HG03457 (cell line): ENCODE measurements at regions not wholly inside any gene's neighbourhood (a gene's known extent, or its start where the extent isn't known, plus 50 kb on each side); places are given as distances from the start of the nearest gene placed in this dataset.

Experiments
- ATAC-seq: cut with Tn5 transposase; IDR thresholded peaks from one replicate; pipeline ENCODE4 v1.9.1; 2021; ENCODE audit warnings: moderate number of reproducible peaks; ENCODE audit not compliant: unreplicated experiment

DNA sequence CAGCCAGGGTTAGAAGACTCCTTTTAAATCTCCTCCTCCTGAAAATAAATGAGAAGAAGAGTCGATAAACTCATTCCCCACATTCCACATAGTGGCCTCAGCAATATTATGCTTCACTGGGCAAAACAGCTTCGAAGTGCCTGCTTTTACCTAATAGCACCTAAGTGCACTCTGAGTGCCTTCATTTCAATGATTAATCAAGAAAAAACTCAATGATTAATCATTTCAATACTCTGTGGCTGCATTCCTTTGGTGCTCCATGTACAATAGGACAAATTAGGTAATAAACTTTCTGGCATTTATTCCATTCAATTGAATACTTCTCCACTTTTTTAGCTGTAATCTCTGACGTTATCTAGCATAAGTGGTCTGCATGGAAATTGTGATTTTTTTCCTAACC, 174.6 kb downstream of the CCDC71L start:
- no peak for ATAC-seq

DNA sequence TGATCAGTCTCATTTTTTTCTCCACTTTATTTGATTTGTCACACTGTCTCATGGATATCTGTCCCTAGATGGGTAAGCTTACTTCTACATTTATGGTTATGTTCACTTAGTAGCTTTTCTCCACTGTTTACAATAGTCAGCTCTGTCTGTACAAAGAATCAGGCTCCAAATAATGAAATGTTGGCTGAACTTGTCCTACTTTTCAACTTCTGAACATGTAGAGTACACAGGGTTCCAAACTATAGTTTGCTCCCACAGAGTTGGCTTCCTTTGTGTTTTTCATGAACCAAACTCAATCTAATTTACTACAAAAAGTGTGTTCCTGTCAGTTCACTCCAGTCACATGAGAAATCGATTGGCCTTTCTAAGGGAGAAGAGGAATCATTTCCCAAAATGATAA, 175.0 kb downstream of the CCDC71L start:
- ATAC-seq: no peak

- no peak for ATAC-seq
Observed at GRCh38 chr7:106485031-106485551, 175.9 kb downstream of the CCDC71L start.

- no peak for ATAC-seq
Observed at GRCh38 chr7:106484562-106484961, 176.4 kb downstream of the CCDC71L start.

DNA sequence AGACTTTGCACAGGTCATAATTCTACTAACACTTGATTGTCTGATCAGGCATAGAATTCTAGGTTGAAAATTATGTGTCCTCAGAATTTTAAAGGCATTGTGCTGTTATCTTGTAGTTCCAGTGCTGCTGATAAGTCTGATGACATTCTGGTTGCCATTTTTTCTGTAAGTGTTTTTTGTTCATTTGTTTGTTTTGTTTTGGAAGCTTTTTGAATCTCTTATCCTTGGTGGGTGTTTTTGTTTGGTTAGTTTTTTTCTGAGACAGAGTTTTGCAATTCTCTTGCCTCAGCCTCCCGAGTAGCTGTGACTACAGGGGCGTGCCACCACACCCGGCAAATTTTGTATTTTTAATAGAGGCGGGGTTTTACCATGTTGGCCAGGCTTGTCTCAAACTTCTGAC, 178.9 kb downstream of the CCDC71L start:
- ATAC-seq: no peak

DNA sequence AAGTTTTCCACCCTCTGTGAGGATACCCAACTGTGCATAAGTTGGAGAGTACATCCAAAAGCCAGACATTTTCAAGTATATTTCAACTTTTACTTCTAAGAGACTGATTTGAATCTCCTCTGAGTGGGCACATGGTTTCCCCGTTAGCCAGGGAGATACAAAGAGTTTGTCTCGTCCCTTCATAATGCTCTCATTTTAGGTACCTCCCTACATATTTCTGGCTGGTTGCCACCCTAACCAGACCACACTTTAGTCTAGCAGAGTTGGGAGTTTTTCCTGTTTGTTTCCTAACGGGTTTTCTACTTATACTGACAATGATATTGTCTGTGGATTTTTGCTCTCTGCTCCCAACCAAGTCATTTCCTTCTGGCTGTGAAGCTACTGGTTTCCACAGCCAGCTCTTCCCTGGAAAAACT, 180.3 kb downstream of the CCDC71L start:
- no peak for ATAC-seq

DNA sequence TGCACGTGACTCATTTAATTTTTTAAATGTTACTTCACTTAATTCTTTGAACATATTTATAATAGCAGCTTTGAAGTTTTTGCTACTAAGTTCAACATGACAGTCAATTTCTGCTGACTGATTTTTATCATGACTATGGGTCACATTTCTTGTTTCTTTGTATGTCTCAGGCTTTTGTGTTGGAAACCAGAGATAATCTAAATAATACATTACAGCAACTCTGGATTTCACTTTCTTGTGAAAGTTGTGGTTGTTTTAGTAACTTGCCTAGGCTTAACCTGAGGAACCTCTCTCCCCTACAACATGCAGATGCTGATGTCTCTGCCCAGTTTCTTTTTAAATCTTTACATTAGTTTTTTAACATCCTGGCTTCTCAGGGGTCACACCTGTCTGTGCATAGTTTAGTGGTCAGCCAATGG, 180.8 kb downstream of the CCDC71L start:
- ATAC-seq: peak; percentile 53

DNA sequence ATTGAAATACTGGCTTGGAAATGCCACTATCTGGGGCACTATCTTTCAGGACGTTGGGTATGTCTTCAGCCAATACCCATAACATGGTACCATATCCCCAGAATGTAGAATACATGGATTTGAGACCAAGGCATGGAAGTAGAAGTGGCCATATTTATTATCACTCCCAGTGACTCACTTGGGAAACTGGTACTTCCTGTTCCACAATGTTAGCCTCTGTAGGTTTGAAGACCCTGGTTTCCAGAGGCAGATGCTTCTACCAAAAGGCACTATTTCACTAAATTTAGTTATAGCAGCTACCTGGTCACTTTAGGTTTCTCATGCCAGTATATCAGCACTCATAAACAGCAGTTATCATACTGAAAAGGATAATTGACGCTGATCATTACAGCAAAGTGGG, 184.2 kb downstream of the CCDC71L start:
- ATAC-seq: no peak

GRCh38 chr7:106472741-106473140, 188.0 kb upstream of the NAMPT start:
- no peak for ATAC-seq

GRCh38 chr7:106471686-106472440, 187.1 kb upstream of the NAMPT start:
- no peak for ATAC-seq

DNA sequence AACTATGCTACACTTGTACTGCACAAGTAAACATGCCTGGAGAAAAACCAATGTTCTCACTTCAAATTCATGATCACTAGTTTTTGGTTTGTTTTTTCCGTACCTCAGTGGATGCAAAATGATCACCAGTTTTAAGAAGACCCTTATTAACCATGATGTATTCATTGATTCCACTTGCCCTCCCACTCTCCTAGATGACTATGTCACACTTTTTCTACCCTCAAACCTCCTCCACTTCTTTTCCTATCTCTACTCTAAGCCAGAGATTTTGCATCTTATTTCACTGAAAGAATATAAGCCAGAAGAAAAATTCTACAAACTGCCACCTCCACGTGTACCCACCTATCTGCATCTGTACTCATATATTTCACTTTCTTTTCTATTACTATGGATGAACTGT, 186.2 kb upstream of the NAMPT start:
- no peak for ATAC-seq

DNA sequence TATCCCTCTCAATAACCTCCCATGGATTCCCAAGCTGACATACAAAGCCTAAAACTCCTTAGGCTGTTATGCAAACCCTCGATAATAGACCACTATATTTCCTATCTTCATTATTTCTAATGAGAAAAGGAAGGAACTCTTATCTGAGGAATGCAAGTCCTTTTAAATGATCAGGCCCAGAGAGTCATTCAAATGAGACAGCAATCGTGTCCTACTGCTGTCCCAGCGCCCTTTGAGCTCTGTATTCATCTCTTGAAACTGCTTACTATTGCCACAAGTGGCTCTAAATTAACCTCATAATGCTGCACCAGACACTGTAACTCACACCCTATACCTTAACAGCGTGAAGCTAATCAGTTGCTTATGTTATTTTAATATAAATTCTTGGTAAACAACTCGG, 182.1 kb upstream of the NAMPT start:
- no peak for ATAC-seq

- ATAC-seq: no peak
Observed at GRCh38 chr7:106465704-106466468, 181.1 kb upstream of the NAMPT start.

DNA sequence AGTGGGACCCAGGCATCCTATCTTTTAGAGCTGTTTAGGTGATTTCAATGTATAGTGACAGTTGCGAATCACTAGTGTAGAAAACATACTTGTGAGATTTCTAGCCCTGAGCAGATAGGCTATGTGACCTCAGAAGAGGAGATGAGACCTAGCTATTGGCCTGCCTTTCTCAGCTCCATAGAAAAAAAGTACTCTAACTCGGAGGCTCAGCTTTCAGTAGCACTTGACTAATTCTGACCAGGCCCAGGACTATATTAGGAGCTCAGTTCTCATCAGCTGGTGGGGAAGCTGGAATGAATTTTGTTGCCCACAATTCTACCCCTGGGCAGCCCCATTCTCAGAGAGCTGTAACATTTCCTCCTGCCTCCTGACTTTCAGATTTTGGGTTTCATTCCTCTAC, 179.9 kb upstream of the NAMPT start:
- ATAC-seq: no peak

- no peak for ATAC-seq
Observed at GRCh38 chr7:106463851-106464611, 179.2 kb upstream of the NAMPT start.

GRCh38 chr7:106462914-106463482, 178.2 kb upstream of the NAMPT start:
- ATAC-seq: no peak

DNA sequence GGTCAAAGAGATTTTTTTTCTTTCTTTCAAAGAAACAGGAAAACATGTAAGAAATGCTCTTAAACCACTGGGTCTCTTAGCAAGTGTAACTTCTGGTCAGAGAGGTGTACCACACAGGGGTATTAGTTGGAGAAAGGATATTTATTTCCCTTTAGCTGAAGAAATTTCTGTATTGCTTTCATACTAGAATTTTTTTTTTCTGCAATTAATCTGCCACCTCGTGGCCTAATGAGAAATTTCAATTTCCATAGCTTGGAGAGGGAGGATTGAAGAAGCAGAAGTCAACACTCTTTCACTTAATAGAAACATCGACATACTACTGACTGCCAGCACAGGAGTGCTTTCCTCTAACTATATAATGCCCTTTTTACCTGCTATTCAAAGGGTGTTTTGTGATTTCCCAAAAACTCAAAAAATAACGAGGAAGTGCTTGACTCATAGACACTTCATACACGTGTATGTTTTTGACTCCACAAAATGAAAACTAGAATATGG, 177.6 kb upstream of the NAMPT start:
- ATAC-seq: no peak

DNA sequence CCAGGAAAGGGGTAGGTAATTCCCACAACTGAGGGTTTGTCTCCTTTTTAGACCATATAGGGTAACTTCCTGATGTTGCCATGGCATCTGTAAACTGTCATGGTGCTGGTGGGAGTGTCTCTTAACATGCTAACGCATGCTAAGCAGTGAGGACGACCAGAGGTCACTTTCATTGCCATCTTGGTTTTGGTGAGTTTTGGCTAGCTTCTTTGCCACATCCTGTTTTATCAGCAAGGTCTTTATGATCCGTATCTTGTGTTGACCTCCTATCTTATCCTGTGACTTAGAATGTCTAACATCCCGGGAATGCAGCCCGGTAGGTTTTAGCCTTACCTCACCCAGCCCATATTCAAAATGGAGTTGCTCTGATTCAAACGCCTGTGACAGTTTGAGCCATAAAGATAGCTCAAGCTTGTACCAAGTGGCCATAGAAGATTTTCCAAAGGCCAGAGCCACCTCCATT, 176.0 kb upstream of the NAMPT start:
- ATAC-seq: no peak

DNA sequence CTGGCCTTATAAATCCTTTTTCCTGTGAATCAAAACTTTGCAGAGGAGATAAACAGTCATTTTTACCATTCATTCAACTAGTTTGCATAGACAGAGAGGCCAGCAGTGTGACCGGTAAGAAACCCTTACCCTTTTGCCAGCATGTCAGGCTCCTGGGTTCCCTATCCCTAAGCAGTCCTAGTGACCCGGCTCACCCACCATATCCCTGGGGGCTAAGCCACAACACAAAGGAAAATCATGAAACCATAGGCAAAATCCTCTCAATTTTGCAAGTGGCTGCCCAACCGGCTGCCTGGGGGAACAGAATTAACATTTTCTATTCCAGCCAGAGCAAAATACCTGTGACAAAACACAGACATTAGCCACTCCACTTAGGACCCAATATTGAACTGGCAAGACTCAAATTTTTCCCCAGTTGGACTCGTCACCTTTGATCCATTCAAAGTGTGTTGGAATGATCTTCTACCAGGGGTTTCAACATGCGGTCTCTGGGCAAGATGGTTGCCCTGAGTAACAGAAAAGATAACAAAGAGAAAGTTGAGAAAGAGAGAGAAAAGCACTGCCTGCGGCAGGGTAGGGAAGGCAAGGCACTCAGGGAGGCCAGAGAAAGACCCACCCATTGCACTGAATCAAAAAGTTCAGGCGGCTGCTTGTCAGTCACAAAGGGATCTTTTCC, 174.8 kb upstream of the NAMPT start:
- no peak for ATAC-seq

GRCh38 chr7:106457678-106458077, 172.9 kb upstream of the NAMPT start:
- ATAC-seq: no peak
